ENCODE measurements at regions not wholly inside any gene's neighbourhood (a gene's known extent, or its start where the extent isn't known, plus 50 kb on each side); places are given as distances from the start of the nearest gene placed in this dataset.
A peak's percentile ranks its signal among the peaks of the same experiment; 100 is the strongest.

GRCh38 chr2:111685342-111685741, 198.7 kb downstream of the ANAPC1 start:
- no peak for DNase-seq (ENCODE audit: low read depth, low spot score)

DNA sequence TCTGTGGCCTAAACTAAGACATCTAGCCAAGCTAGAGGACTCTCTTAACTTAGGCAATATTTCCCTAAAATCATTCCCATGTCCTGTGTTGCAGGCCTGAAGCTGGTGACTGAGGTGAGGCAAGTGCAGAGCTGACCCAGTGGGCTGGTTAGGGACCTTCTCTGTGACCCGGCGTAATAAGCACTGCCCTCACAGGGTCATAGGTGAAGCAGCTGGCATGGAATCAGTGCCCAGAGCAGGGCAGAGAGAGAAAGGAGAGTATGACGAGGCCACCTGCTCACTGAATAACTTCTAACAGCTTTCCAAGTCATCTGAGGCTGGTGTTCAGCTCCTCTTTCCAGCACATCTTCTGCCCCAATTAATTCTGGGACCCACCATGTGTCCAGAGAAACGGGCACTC, 197.0 kb downstream of the ANAPC1 start:
- DNase-seq (ENCODE audit: low read depth, low spot score): no peak

- no peak for DNase-seq (ENCODE audit: low read depth, low spot score)
These were observed 196.1 kb downstream of the ANAPC1 start for GRCh38 chr2:111687911-111688310.

GRCh38 chr2:111688482-111688881, 195.5 kb downstream of the ANAPC1 start:
- DNase-seq (ENCODE audit: low read depth, low spot score): no peak

- DNase-seq (ENCODE audit: low read depth, low spot score): no peak
These were observed 194.8 kb downstream of the ANAPC1 start for GRCh38 chr2:111689174-111689573.

DNA sequence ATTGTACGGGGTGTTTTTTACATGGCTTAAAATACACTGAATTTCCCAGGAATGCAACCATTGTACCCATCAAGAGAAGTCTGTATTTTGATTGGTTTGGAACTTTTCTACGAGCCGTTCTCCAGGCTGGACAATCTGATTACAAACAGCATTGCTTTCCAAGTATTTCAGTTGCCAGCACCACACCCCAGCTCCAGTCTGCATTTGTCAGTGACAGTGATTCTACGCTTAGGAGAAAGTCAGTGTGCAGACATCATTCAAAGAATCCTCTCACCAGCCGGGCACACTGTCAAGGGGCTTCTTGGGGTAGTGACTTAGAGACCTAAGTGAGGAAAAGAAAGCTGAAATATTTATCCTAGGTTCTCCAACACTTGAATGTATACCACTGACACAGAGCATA, 194.1 kb downstream of the ANAPC1 start:
- no peak for DNase-seq (ENCODE audit: low read depth, low spot score)

GRCh38 chr2:111691164-111691875, 192.7 kb downstream of the ANAPC1 start:
- DNase-seq (ENCODE audit: low read depth, low spot score): no peak

DNA sequence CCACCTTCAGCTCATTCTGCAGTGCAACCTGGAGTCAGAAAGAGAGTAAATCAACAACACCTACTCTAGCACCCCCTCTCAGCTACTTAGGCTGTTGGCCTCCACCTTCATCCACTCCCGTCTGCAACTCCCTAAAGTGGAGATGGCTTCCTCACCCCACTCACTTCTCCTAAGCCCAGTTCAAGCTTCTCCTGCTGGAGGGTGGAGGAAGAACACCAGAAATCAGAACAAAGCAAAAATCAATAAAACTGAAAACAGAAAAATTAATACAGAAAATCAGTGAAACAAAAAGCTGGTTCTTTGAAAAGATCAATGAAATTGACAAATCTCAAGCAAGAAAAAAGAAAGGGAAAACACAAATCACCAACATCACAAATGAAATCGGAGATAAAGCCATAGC, 191.7 kb downstream of the ANAPC1 start:
- DNase-seq (ENCODE audit: low read depth, low spot score): no peak

GRCh38 chr2:111694700-111695101, 189.3 kb downstream of the ANAPC1 start:
- no peak for DNase-seq (ENCODE audit: low read depth, low spot score)

DNA sequence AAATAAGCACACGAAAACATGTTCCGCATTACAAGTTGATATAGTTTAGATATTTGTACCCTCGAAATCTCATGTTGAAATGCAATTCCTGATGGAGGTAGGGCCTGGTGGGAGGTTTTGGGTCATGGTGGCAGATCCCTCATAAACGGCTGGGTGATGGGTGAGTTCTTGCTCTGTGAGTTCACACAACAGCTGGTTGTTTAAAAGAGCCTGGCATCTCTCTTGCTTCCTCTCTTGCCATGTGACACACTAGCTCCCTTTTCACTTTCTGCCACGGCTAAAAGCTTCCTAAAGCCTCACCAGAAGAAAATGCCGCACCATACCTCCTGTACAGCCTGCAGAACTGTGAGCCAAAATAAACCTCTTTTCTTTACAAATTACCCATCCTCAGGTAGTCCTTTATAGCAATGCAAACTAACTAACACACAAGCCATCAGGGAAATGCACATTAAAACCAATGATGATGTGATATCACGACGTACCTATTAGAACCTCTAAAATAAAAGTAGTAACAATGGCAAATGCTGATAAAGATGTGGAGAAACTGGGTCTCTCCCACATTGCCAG, 188.5 kb downstream of the ANAPC1 start:
- no peak for DNase-seq (ENCODE audit: low read depth, low spot score)

- DNase-seq (ENCODE audit: low read depth, low spot score): no peak
These were observed 187.8 kb downstream of the ANAPC1 start for GRCh38 chr2:111696226-111696625.

- no peak for DNase-seq (ENCODE audit: low read depth, low spot score)
These were observed 186.4 kb downstream of the ANAPC1 start for GRCh38 chr2:111697560-111697959.

DNA sequence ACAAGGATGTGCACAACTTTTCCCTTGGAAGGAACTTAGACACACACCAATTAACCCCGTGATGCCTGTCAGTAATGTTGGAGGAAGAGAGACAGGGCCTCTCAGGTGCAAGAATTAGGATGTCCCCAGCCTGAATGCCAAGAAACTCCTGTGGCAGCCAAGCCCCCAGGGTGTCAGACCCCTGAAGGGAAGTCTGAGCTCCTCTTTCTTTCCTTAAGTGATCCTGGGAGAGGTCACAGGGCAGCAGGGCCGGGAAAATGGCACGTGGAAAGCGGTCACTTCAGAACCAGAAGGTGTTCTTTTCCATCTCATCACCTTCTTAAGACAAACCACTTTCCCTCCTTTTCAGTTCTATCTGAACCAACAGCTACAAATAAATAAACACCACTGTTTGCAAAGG, 185.9 kb downstream of the ANAPC1 start:
- DNase-seq (ENCODE audit: low read depth, low spot score): no peak

DNA sequence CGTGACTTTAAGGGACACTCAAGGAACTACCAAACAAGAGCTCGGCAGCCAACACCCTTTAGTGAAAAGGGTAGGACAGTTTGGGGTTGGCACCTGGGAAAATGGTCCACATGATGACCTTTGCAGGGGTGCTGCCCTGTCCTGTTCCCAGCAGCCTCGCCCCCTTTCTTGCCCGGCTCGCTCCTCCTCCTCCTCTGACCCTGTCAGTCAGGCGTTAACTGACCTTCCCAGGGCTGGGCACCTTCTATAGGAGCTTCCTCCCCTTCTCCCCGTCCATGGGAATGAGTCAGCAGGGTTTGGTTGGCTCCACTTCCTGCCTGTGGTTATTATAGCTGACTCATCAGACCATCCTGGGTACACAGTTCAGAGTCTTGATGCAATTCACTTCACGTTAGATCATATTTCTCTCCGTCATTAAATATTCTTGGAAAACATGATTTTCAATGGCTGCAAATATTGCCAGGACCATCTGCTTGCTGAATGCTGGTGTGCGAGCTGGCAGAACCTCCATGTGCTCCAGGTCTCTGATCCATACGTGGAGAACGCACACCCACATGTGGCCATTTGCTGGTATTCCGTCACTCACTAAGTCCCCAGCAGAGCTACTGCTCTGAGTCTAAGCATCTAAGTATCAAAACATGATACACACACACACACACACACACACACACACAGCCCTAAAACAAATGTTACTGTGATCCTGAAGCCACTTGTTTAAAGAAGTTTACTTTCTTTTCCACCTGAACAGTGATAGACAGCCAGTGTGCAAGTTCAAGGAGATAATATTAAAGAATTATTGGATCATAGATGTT, 185.0 kb downstream of the ANAPC1 start:
- DNase-seq (ENCODE audit: low read depth, low spot score): peak; percentile 95

GRCh38 chr2:111701266-111701665, 182.7 kb downstream of the ANAPC1 start:
- no peak for DNase-seq (ENCODE audit: low read depth, low spot score)

DNA sequence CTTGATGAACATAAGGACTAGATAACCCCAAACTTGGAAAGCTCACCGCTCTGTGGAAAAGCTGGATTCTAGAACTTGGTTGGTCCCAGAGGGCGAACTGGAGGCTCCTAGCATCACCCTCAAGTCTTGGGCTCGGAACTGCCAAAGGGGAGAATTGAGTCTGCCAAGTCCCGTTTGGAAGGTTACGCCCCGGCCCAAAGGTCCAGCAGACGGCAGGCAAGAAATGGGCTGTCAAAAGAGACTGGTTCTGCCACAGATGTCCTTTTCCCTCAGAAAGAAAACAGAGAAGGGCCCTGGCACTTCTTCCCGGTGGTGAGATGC, 182.2 kb downstream of the ANAPC1 start:
- no peak for DNase-seq (ENCODE audit: low read depth, low spot score)

- DNase-seq (ENCODE audit: low read depth, low spot score): no peak
These were observed 181.7 kb downstream of the ANAPC1 start for GRCh38 chr2:111702119-111702803.

DNA sequence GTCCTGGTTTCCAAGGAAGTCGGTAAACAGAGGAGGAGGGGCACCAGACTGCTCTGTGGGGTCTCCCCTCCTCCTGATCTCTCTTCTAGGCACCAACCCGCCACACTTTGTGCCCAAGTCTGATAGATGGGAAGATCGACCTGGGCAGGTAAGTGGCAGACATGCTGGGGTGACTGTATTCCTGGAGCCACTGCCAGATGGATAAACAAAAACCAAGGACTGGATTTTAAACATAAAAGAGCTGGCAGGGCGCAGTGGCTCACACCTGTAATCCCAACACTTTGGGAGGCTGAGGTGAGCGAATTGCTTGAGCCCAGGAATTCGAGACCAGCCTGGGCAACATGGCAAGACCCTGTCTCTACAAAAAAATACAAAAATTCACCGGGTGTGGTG, 181.2 kb downstream of the ANAPC1 start:
- no peak for DNase-seq (ENCODE audit: low read depth, low spot score)

- no peak for DNase-seq (ENCODE audit: low read depth, low spot score)
These were observed 180.2 kb downstream of the ANAPC1 start for GRCh38 chr2:111703759-111704158.

DNA sequence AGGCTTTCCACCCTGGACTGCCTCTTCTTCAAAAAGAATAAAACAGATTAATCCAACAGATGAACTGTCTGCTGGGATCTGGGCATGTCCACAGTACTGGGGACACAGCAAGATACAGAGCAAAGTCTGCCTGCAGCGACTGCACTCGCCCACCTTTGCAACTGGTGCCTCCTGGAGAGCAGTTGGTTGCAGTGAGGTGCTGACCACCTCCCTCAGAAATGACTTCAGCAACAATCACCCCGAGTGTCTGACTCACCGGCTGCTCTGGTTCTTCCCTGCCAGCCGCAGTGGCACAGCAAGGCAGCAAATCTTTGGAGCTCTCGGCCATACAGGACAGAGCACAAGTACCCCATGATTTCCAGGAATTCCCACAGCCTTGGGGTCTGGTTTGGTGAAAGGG, 179.7 kb downstream of the ANAPC1 start:
- no peak for DNase-seq (ENCODE audit: low read depth, low spot score)

DNA sequence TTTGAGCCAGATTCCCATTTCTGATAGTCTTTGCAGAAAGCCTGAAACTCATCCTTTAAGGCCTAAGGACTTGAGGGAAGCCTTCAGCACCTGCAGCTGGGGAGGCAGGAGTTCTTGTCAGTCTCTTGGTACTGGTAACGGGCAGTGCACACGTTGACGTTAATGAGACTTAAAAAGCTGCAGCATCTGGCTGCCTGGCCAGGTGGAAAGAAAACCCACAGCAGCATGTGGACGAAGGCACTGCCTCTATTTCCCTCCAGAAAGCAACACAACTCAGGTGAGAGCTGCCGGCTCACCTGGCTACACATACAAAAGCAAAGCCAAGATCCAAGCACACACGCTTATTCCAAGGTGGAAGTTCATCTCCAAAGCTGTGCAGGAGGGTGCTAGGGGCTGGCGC, 178.8 kb downstream of the ANAPC1 start:
- DNase-seq (ENCODE audit: low read depth, low spot score): no peak

GRCh38 chr2:111705711-111706336, 178.2 kb downstream of the ANAPC1 start:
- DNase-seq (ENCODE audit: low read depth, low spot score): peak; percentile 73

Data from smooth muscle cell of the brain vasculature (primary cell).